IPS-18a (cell line): ENCODE measurements at regions not wholly inside any gene's neighbourhood (a gene's known extent, or its start where the extent isn't known, plus 50 kb on each side); places are given as distances from the start of the nearest gene placed in this dataset.
"Not testable (repeated sequence)": the region's sequence is repeated elsewhere in the genome, so short reads cannot be mapped to it uniquely, and the experiment has no call there.

Source experiments
- H3K27ac ChIP-seq: one replicate; pipeline ENCODE4 v1.5.1; 2013; ENCODE audit warnings: low read length
- H3K27me3 ChIP-seq: one replicate; pipeline ENCODE4 v1.6.1; 2013; ENCODE audit warnings: mild to moderate bottlenecking, low read length; ENCODE audit not compliant: control insufficient read depth, insufficient read depth
- H3K36me3 ChIP-seq: one replicate; pipeline ENCODE4 v1.6.1; 2013; ENCODE audit warnings: low read depth, low read length; ENCODE audit not compliant: control insufficient read depth
- H3K4me1 ChIP-seq: one replicate; pipeline ENCODE4 v1.6.1; 2013; ENCODE audit warnings: low read depth, low read length; ENCODE audit not compliant: control insufficient read depth
- H3K4me3 ChIP-seq: one replicate; pipeline ENCODE4 v1.5.1; 2013; ENCODE audit warnings: low read length
- H3K9ac ChIP-seq: one replicate; pipeline ENCODE4 v1.6.1; 2013; ENCODE audit warnings: mild to moderate bottlenecking, low read length, moderate library complexity
- H3K9me3 ChIP-seq: one replicate; pipeline ENCODE4 v1.6.1; 2013; ENCODE audit warnings: low read depth, low read length; ENCODE audit not compliant: control insufficient read depth

DNA sequence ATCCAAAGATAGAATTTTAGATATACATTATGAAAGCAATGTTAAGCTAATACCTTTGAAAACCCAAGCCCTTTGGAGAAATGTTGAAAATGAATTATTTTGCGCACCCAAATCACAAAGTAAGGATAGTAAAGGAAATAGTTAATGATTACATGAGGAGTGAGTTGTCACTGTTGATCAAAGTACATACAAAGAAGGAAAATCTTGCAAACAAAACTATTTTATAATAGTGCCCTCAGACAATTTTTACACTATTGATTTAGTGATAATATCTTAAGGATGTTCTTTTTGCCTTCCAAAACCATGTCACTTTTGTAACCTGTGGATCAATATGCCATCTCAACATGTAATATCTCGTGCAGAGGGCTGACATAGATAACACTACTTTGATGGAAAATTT lies 146.8 kb downstream of the DUSP6 start:
- Histone ChIP-seq H3K9me3 (no peaks in the 10 kb centered on the region), H3K4me3 (no peak overlapping the region), H3K9ac (no peak overlapping the region), H3K4me1 (peaks cover 17% of the 10 kb centered on the region), H3K27ac (no peak overlapping the region), H3K36me3 (no peaks in the 10 kb centered on the region), H3K27me3 (no peaks in the 10 kb centered on the region)

DNA sequence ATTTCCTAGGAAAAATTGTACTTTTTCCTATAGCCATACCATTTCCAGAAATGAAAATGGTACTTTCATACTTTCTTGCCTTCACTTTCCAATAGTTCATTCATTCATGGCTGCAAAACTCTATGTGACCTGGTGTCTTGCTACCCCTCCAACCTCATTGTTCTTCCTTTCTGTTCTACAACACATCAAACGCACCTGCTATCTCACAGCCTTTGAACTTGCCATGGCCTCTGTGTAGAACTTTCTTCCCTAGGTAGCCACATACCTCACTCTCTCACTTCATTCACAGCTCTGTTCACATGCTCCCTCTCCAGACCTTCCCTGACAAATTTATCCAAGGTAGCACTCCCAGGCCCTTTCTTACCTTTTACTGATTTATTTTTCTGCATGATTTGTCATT lies 149.2 kb downstream of the DUSP6 start:
- Histone ChIP-seq H3K27ac (no peak overlapping the region), H3K4me3 (no peak overlapping the region), H3K4me1 (no peaks in the 10 kb centered on the region), H3K27me3 (no peaks in the 10 kb centered on the region), H3K36me3 (no peaks in the 10 kb centered on the region), H3K9me3 (no peaks in the 10 kb centered on the region), H3K9ac (no peak overlapping the region)

DNA sequence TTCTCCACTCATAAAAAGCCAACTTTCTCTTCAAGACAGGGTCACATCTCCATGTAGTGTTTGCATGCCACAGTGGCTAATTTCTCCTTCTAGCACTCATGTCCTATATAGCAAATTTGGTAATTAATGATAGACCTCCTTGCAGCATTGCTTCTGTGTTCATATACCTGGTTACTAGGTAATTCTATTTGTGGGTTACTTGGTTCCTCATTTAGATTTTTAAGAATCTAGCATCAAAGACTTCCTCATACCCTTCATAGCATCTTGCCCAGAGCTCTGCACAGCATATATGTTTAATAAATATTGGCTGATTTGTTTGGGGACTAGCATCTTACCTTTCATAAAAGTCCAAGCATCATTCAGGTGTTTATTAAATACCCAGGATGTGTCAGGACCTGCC lies 152.1 kb downstream of the DUSP6 start:
- Histone ChIP-seq H3K9me3 (no peaks in the 10 kb centered on the region), H3K4me1 (no peaks in the 10 kb centered on the region), H3K27ac (no peak overlapping the region), H3K4me3 (no peak overlapping the region), H3K36me3 (no peaks in the 10 kb centered on the region), H3K9ac (no peak overlapping the region), H3K27me3 (no peaks in the 10 kb centered on the region)

DNA sequence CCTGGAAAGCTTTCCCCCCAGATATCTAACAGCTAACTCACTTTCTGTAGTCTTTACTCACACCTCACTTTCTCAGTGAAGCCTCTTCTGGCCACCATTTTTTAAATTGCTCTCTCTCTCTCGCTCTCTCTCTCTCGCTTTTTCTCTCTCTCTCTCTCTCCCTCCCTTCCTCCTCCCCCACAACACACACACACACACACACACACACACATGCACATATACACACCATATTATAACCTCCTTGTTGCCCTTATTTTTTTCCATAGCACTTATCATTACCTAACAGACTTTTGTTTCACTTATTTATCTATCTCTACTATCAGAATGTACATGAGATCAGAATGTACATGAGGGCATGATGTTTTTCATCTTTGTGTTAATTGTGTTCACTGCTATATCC lies 156.8 kb downstream of the DUSP6 start:
- Histone ChIP-seq H3K27me3 (no peaks in the 10 kb centered on the region), H3K36me3 (no peaks in the 10 kb centered on the region), H3K9ac (no peak overlapping the region), H3K27ac (no peak overlapping the region), H3K4me3 (no peak overlapping the region), H3K9me3 (no peaks in the 10 kb centered on the region), H3K4me1 (no peaks in the 10 kb centered on the region)

DNA sequence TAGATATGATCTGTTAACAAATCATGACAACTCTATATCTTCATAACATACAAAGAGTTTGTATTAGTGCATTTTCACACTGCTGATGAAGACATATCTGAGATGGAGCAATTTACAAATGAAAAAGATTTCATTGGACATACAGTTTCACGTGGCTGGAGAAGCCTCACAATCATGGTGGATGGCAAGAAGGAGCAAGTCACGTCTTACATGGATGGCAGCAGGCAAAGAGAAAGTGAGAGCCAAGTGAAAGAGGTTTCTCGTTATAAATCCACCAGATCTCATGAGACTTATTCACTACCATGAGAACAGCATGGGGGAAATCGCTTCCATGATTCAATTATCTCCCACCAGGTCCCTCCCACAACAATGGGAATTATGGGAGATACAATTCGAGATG lies 157.6 kb downstream of the DUSP6 start:
- Histone ChIP-seq H3K4me1 (no peaks in the 10 kb centered on the region), H3K36me3 (no peaks in the 10 kb centered on the region), H3K9ac (no peak overlapping the region), H3K4me3 (no peak overlapping the region), H3K9me3 (peaks cover 4% of the 10 kb centered on the region), H3K27ac (no peak overlapping the region), H3K27me3 (no peaks in the 10 kb centered on the region)

DNA sequence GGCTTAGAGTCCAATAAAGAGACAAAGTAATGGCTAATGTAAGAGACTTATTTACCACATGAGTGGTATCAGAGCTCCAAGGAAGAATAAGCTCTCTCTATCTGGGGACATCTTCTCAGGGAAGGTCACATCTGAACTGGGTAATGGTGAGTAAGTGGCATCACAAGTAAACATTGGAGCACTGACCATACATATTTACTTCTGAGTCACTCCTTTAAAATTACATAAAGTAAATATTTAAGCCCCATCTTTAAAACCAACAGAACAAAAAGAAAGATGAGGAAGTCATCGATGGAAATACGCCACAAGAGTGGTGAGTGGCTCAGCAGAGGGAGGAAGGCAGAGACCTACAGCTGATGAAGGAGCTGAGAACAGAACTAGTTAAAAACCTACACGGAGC lies 159.9 kb downstream of the DUSP6 start:
- no peaks in the 10 kb centered on the region for H3K36me3 ChIP-seq
- no peaks in the 10 kb centered on the region for H3K27me3 ChIP-seq
- H3K9me3 ChIP-seq, result peaks cover 8% of the 10 kb centered on the region
- H3K4me1 ChIP-seq, result no peaks in the 10 kb centered on the region
- no peak overlapping the region for H3K9ac ChIP-seq
- no peak overlapping the region for H3K4me3 ChIP-seq
- no peak overlapping the region for H3K27ac ChIP-seq

DNA sequence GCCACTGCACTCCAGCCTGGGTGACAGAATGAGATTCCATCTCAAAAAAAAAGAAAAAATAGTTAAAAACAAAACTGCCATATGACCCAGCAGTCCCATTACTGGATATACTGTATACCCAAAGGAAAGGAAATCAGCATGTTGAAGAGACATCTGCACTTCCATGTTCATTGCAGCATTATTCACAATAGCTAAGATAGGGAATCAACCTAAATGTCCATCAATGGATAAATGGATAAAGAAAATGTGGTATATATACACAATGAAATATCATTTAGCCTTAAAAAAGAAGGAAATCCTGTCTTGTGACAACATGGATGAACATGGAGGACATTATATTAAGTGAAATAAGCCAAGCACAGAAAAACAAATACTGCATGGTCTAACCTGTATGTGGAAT lies 160.7 kb downstream of the DUSP6 start:
- H3K9me3 ChIP-seq, H3K4me3 ChIP-seq, H3K36me3 ChIP-seq, H3K9ac ChIP-seq, H3K27me3 ChIP-seq, H3K27ac ChIP-seq, H3K4me1 ChIP-seq: not testable (repeated sequence)

DNA sequence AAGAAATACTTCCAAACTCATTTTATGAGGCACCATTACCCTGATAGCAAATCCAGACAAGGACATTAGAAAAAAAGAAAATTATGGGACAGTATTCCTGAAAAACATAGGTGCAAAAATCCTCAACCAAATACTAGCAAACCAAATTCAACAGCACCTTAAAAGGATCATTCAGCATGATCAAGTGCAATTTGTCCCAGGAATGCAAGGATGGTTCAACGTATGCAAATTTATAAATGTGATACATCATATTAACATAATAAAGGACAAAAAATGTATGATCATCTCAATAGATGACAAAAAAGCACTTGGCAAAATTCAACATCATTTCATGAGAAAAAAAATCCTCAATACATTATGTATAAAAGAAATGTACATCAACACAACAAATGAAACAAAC lies 162.9 kb downstream of the DUSP6 start:
- H3K9me3 ChIP-seq, result peaks cover 8% of the 10 kb centered on the region
- no peak overlapping the region for H3K27ac ChIP-seq
- no peaks in the 10 kb centered on the region for H3K27me3 ChIP-seq

DNA sequence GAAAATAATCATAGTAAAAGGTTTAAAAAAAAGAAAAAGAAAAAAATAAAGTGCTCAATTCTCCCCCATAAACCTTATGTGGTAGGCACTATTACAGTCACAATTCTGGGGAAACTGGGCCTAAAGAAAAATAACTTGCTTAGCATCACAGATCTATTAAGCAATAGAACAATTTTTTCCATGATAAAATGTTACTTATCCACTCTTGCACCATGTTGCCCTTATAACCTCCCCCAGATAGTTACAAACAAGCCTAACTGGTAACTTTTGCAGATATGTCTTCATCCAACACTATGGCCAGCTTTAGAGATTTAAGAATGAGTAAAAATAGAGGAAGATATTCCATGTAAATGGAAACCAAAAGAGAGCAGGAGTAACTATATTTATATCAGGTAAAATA lies 164.8 kb downstream of the DUSP6 start:
- Histone ChIP-seq H3K4me1 (no peaks in the 10 kb centered on the region), H3K4me3 (no peak overlapping the region), H3K9me3 (peaks cover 8% of the 10 kb centered on the region), H3K36me3 (no peaks in the 10 kb centered on the region), H3K9ac (no peak overlapping the region), H3K27ac (no peak overlapping the region), H3K27me3 (no peaks in the 10 kb centered on the region)

More for the DNA sequence above, 162.9 kb downstream of the DUSP6 start:
- H3K9ac ChIP-seq, result no peak overlapping the region
- H3K36me3 ChIP-seq, result no peaks in the 10 kb centered on the region
- H3K4me3 ChIP-seq, result no peak overlapping the region
- H3K4me1 ChIP-seq, result no peaks in the 10 kb centered on the region

DNA sequence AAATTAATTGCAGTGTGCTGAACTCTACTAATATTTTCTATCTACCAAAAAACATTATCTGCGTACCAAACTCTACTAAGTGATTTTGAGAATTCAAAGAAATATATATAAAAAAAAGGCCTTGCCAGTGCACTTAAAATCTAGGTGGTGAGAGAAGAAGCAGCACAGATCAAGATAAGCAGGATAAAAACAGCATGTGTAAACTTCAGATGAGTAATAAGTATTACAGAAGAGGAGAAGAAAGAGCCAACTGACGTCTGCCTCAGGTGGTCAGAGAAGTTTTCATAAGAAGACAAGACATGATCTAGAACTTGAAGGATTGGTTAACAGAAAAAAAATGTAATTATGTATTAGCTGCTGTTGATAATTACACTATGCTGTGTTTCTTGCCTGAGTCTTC lies 166.4 kb downstream of the DUSP6 start:
- Histone ChIP-seq H3K4me3 (no peak overlapping the region), H3K36me3 (no peaks in the 10 kb centered on the region), H3K27me3 (no peaks in the 10 kb centered on the region), H3K9ac (no peak overlapping the region), H3K4me1 (no peaks in the 10 kb centered on the region), H3K9me3 (peaks cover 8% of the 10 kb centered on the region), H3K27ac (no peak overlapping the region)

DNA sequence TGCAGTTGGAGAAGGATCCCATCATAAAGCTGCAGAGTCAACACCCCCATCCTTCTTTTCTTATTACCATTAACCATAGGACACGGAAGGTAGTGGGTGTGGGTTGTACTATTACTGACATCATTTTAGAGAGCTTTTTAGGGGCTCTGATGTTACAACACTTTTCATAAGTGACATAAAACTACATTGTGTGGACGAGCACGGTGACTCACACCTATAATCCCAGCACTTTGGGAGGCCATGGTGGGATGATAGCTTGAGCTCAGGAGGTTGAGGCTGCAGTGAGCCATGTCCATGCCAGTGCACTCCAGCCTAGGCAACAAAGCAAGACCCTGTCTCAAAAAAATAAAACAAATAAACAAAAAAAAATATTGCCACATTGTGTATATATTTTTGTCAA lies 167.1 kb downstream of the DUSP6 start:
- Histone ChIP-seq H3K4me1 (peaks cover under 1% of the 10 kb centered on the region), H3K9ac (no peak overlapping the region), H3K27ac (no peak overlapping the region)

DNA sequence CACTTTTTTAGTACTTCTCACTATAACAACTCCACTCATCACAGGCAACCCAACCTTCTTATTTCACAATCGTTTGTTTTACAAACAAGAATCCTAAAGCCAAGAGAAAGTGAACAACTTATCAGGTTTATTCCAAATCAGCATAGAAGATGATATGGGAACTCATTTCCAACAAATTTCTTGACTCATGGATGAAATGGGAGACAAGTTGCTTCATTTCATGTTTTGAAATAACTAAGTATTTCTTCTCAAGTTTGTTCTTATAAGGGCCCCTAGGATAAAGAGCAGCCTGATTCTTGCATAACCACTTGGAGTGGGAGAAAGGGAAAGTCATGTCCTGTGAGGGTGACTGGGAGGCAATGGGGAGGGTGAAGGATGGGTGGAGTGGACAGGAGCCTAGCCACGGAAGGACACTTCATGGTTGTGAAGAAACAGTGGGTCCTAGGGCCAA lies 168.3 kb downstream of the DUSP6 start:
- no peak overlapping the region for H3K27ac ChIP-seq
- no peak overlapping the region for H3K4me3 ChIP-seq
- no peaks in the 10 kb centered on the region for H3K9me3 ChIP-seq
- H3K4me1 ChIP-seq, result peaks cover 5% of the 10 kb centered on the region
- H3K36me3 ChIP-seq, result no peaks in the 10 kb centered on the region
- H3K27me3 ChIP-seq, result no peaks in the 10 kb centered on the region
- H3K9ac ChIP-seq, result no peak overlapping the region

More for the DNA sequence above, 167.1 kb downstream of the DUSP6 start:
- Histone ChIP-seq H3K36me3 (no peaks in the 10 kb centered on the region), H3K9me3 (peaks cover 8% of the 10 kb centered on the region), H3K4me3 (no peak overlapping the region), H3K27me3 (no peaks in the 10 kb centered on the region)
